ENCODE measurements at regions not wholly inside any gene's neighbourhood (a gene's known extent, or its start where the extent isn't known, plus 50 kb on each side); places are given as distances from the start of the nearest gene placed in this dataset.

DNA sequence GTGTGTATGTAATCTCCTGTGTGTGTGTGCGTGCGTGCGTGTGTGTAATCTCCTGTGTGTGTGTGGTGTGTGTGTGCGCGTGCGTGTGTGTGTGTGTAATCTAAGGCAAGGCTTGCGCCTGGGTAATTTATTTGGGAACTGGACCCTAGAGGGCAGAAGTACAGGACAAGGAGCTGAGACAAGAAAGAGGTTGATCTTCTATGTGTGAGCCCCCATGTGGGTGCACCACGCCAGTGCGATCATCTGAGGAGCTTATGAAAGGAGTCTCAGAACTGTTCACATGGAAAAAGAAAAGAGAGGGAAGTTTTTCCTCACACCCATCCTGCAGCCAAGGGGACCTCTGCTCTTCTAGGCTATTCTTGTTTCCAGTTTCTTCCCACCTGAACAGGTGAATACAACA, 220.1 kb upstream of the GGTLC1 start:
- TF ChIP-seq, protein P1, sequence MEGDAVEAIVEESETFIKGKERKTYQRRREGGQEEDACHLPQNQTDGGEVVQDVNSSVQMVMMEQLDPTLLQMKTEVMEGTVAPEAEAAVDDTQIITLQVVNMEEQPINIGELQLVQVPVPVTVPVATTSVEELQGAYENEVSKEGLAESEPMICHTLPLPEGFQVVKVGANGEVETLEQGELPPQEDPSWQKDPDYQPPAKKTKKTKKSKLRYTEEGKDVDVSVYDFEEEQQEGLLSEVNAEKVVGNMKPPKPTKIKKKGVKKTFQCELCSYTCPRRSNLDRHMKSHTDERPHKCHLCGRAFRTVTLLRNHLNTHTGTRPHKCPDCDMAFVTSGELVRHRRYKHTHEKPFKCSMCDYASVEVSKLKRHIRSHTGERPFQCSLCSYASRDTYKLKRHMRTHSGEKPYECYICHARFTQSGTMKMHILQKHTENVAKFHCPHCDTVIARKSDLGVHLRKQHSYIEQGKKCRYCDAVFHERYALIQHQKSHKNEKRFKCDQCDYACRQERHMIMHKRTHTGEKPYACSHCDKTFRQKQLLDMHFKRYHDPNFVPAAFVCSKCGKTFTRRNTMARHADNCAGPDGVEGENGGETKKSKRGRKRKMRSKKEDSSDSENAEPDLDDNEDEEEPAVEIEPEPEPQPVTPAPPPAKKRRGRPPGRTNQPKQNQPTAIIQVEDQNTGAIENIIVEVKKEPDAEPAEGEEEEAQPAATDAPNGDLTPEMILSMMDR (IDR thresholded peaks at IDR 0.05) = no peak
- DNase-seq (no peak), ATAC-seq (ENCODE audit: low read depth) (no peak)
- H3K4me3 Mint-ChIP-seq = no peak overlapping the region
- ChIA-PET CTCF (no interaction called here), POLR2A (no interaction called here)
- no peak overlapping the region for H3K27ac Mint-ChIP-seq
- H3K27me3 Mint-ChIP-seq = peaks cover 26% of the 10 kb centered on the region
- H3K9me3 Mint-ChIP-seq = peaks cover 3% of the 10 kb centered on the region
- H3K4me1 Mint-ChIP-seq = no peaks in the 10 kb centered on the region
- intact Hi-C loops (cut with micrococcal nuclease) = no loop called here
- no peaks in the 10 kb centered on the region for H3K36me3 Mint-ChIP-seq (ENCODE audit: low read depth)

DNA sequence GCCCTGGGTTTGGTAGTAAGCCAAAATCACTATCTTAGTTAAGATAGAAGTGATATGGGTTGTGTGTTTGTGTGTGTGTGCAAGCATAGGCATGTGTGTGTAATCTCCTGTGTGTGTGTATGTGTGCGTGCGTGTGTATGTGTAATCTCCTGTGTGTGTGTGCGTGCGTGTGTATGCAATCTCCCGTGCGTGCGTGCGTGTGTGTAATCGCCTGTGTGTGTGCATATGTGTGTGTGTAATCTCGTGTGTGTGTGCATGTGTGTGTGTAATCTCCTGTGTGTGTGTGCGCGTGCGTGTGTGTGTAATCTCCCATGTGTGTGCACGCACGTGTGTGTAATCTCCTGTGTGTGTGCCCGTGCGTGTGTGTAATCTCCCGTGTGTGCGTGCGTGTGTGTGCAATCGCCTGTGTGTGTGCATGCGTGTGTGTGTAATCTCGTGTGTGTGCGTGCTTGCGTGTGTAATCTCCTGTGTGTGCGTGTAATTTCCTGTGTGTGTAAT, 219.3 kb upstream of the GGTLC1 start:
- Mint-ChIP-seq H3K36me3 (ENCODE audit: low read depth) (no peaks in the 10 kb centered on the region), H3K4me1 (no peaks in the 10 kb centered on the region), H3K27ac (no peak overlapping the region), H3K9me3 (peaks cover 3% of the 10 kb centered on the region), H3K4me3 (no peak overlapping the region), H3K27me3 (peaks cover 20% of the 10 kb centered on the region)
- ChIA-PET CTCF (no interaction called here), POLR2A (no interaction called here)
- intact Hi-C loops (cut with micrococcal nuclease) = no loop called here
- TF ChIP-seq, protein P1 (IDR thresholded peaks at IDR 0.05) = no peak
- ATAC-seq (ENCODE audit: low read depth) (no peak), DNase-seq (no peak)

DNA sequence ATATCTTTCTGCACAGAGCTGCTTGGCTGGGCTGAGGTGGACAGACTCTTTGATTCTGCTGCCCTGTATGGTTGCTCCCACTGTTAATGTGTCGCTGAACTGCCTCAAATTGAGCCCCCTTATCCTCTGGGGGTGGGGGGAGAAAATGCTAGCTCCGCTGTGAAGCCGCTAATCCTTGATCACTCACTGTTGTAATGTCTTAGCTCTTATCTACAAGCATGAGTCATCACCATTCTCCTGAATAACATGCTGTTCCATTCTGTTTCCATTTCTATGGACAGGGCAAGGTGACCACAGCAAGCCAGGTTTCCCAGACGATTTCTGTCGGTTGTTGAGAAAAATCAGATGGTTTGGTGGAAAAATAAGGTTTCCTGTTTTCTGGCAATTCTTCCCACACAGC, 218.4 kb upstream of the GGTLC1 start:
- no peak for DNase-seq
- Mint-ChIP-seq H3K36me3 (ENCODE audit: low read depth) (no peaks in the 10 kb centered on the region), H3K4me1 (no peaks in the 10 kb centered on the region), H3K27ac (no peak overlapping the region), H3K27me3 (peaks cover 12% of the 10 kb centered on the region), H3K9me3 (peaks cover 3% of the 10 kb centered on the region), H3K4me3 (no peak overlapping the region)
- intact Hi-C loops (cut with micrococcal nuclease) = no loop called here
- ChIA-PET POLR2A (no interaction called here), CTCF (no interaction called here)
- TF ChIP-seq, protein P1 (IDR thresholded peaks at IDR 0.05) = no peak
- ATAC-seq (ENCODE audit: low read depth) = no peak

DNA sequence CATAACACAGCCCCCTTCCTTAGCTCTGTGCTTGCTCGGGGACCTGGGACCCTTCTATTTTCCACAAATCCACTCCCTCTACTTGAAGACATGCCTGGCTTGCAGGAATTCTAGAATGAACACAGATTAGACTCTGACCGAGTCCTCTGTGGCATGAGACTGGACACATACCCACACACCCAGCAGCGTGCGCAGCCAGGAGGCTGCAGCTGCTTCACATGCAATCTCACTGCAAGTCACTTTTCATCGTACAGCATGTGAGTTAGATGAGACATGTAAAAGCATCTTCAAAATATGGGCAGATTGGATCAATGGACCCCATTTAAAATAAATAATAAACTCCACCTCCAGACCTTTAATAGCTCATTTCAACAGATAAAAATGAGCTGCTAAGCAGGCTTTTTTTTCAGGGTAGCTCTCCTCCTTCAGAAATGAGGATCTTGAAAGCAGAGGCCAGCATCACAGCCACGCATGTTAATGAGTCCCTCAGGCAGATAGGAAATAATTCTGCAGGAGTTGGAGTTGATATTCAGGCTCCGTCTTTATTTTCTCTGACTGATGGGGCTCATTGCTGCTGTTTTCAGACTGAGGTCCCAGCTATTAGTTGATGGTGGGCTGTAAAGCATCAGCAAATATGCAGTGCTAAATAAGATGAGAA, 215.1 kb upstream of the GGTLC1 start:
- intact Hi-C loops (cut with micrococcal nuclease) = no loop called here
- CTCF ChIA-PET = no interaction called here
- Mint-ChIP-seq H3K27ac (no peak overlapping the region), H3K4me1 (no peaks in the 10 kb centered on the region), H3K4me3 (no peak overlapping the region), H3K36me3 (ENCODE audit: low read depth) (no peaks in the 10 kb centered on the region), H3K27me3 (peaks cover 10% of the 10 kb centered on the region), H3K9me3 (peaks cover 3% of the 10 kb centered on the region)
- no peak for ATAC-seq (ENCODE audit: low read depth)
- POLR2A ChIA-PET = no interaction called here
- TF ChIP-seq, protein P1 (IDR thresholded peaks at IDR 0.05) = no peak
- DNase-seq = no peak

DNA sequence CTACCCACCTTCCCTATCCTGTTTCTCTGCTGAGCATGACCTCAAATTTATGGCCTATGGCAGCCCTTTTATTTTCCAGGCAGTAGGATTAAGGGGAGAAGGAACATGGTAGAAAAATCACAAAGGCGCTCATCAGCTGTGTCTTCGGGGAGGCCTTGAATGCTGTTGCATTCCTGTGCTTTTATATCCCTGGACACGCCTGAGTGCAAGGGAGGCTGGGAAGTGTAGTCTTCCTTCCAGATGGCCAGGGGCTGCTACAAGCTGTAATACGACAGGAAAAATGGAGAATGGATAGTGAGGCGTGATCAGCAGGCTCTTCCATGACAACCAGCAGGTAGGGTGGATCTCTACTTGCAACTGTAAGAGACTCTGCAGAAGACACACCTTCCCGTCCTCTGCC, 210.9 kb upstream of the GGTLC1 start:
- TF ChIP-seq, protein P1 (IDR thresholded peaks at IDR 0.05) = no peak
- peaks cover 15% of the 10 kb centered on the region for H3K27me3 Mint-ChIP-seq
- CTCF ChIA-PET = no interaction called here
- ATAC-seq (ENCODE audit: low read depth) = no peak
- no peaks in the 10 kb centered on the region for H3K9me3 Mint-ChIP-seq
- no peak overlapping the region for H3K27ac Mint-ChIP-seq
- H3K4me1 Mint-ChIP-seq = no peaks in the 10 kb centered on the region
- H3K36me3 Mint-ChIP-seq (ENCODE audit: low read depth) = no peaks in the 10 kb centered on the region
- DNase-seq = no peak
- POLR2A ChIA-PET = no interaction called here
- no peak overlapping the region for H3K4me3 Mint-ChIP-seq
- intact Hi-C loops (cut with micrococcal nuclease) = no loop called here
